GM21619 (cell line): ENCODE measurements at regions not wholly inside any gene's neighbourhood (a gene's known extent, or its start where the extent isn't known, plus 50 kb on each side); places are given as distances from the start of the nearest gene placed in this dataset.
"Not testable (repeated sequence)": the region's sequence is repeated elsewhere in the genome, so short reads cannot be mapped to it uniquely, and the experiment has no call there.

ENCODE experiments used
- ATAC-seq: cut with Tn5 transposase; IDR thresholded peaks from one replicate; pipeline ENCODE4 v1.9.1; 2021; ENCODE audit not compliant: unreplicated experiment

DNA sequence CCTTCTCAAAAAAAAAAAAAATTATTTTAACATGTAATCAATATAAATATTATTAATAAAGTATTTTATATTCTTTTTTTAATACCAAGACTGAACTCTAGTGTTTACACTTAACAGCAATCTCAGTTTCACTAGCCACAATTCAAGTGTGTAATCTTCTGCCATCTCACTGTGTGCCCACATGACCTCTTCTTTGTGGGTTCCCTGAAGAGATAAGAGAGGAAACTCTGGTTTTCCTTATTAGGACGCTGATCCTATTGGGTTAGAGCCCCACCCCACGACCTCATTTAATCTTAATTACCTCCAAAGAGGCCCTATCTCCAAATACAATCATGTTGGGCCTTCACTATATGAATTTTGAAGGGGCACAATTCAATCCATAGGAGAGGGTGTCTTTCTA, 177.6 kb downstream of the STK31 start:
- ATAC-seq, result no peak

DNA sequence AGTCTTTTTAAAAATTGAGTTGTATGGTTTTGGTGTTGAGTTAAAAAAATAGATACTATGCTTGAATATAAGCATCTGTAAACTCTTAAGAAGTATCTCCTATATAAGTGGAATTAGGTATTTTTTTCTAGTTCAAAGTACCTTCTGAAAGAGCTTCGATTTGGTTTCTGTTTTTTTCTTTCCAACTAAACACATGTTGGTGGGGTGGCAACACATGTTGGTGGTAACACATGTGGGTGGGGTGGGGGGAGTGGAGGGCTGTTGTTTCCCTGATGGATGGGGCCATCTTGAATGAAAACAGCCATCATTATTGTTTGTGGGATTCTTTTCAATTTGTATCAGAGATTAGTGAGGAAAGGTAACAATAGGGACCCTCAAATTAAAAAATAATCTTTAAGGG, 178.9 kb downstream of the STK31 start:
- ATAC-seq, result no peak

GRCh38 chr7:23889566-23889965, 179.5 kb downstream of the STK31 start:
- ATAC-seq, result no peak

- no peak for ATAC-seq
These were observed 182.0 kb downstream of the STK31 start for GRCh38 chr7:23892019-23892418.

GRCh38 chr7:23893176-23893941, 183.3 kb downstream of the STK31 start:
- no peak for ATAC-seq

DNA sequence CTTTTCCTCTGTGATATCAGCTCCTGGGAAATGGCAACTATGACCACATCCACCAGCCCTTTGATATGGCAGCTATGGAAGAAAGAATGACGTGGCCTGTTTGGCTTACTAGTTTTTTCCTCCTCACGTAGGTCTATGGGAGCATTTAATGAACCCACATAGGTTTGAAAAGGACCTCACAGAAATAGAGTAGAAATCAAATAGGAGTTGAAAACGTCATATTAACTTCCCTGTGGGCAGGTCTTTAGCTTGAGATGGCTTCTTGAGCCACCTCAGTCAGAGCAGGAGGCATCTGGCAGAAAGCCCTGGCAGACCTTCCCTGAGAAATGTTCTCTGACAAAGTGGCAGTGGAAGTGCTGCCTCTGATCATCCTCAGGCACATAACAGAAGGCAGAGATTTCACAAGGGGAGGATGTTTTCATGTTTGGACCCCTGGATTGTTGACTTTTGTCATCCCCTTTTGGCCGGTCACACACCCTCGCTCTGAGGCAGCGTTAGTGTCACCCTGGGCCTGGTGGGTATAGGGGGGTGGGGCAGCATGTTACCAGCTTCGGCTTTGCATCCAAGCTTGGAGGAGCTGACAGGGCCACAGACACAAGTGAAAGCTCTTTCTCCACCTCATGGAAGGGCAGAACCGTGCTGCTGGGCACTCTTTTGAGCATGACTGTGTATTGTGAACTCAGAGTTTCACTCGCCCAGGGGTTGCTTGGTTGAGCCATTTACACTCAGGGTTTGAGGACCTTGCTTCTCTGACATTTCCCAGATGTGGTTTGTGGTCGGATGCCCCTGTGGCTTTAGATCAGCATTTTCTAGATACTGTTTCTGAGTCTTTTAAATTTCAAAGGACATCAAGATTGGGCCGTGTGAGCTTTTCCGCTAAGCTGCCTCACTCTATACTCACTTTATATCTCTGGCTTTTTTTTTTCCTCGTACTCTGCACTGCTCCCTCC, 184.2 kb downstream of the STK31 start:
- no peak for ATAC-seq

- ATAC-seq, result no peak
These were observed 185.0 kb downstream of the STK31 start for GRCh38 chr7:23894892-23895569.

DNA sequence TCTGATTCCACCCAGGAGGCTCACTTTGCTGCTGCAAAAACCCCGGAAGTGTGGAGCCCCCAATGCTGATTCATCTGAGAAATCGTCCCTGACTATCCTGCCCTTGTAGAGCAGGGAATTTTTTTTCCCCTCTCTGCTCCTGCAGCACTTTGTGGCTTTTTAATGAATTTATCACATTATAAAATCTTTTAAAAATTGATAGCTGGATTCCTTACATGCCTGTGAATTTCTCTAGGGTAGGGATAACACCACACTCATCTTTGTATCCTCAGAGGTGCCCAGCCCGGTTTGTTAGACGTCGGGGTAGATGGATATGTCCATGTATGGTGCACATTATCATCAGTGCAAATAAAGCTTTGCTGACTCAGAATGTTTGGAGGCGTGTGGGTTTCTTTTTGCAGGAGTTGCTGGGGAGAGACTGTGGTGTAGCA, 185.7 kb downstream of the STK31 start:
- ATAC-seq, result no peak

GRCh38 chr7:23898619-23899018, 188.6 kb downstream of the STK31 start:
- no peak for ATAC-seq

- not testable (repeated sequence) for ATAC-seq
These were observed 194.9 kb downstream of the STK31 start for GRCh38 chr7:23904901-23905300.

- no peak for ATAC-seq
These were observed 197.0 kb downstream of the STK31 start for GRCh38 chr7:23907012-23907411.

GRCh38 chr7:23909426-23909825, 199.4 kb downstream of the STK31 start:
- no peak for ATAC-seq

- ATAC-seq, result no peak
These were observed 202.0 kb downstream of the STK31 start for GRCh38 chr7:23912065-23912464.

- no peak for ATAC-seq
These were observed 203.0 kb downstream of the STK31 start for GRCh38 chr7:23913016-23913415.

DNA sequence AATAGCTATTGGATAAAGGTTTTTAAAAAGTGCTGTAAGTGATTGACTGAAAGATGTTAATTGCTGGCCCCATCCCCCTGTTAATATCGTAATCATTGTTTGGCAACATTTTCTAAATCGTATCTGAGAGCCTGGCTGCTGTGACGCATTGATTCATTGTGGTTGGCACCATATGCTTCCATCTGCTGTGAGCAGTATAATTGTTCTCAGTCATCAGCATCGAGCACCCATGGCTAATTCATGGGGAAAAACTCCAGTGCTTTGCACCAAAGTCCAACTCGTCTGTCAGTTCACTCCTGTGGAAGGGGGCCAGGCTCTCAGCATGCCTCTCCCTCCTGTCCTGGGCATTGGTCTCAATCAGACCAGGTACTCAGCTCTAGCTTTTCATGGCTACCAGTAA, 205.2 kb downstream of the STK31 start:
- no peak for ATAC-seq

DNA sequence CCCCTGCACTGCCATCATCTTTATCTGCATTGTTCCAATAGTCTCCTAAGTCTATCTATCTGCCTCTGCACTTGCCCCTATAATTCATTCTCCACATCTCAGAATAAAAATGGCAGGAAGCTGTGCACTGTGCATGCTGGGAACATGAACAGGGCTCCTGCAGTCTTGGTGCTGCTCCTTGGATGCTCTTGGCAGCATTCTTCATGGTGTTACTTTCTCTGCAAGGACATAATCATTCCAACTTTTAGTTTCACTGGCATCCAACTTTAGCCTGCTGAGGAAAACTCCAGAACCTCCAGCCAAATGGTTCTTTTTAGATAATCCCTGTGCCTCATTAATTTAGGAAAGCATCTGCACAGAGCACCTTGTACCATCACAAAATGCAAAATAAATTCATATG, 208.3 kb downstream of the STK31 start:
- ATAC-seq, result no peak

DNA sequence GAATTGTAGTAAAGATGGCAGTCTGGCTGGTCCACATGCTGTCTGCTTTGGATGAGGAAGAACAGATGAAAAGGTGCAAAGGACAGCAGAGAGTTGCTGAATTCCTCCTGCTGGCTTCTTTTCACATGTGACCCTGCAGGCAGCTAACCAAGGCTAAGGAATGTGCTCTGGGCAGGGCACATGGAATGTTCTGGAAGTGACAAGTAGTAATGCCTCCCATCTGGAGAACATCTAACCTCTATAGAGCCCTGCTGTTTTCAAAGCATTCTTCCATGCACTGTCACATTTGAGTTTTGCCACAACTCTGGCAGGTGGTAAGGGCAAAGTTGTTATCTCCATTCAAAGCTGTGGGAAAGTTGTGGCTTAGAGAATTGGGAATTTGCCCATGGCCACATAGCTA, 208.8 kb downstream of the STK31 start:
- no peak for ATAC-seq

GRCh38 chr7:23925088-23925487, 215.1 kb downstream of the STK31 start:
- ATAC-seq, result no peak

- ATAC-seq, result no peak
These were observed 217.8 kb downstream of the STK31 start for GRCh38 chr7:23927709-23928417.

DNA sequence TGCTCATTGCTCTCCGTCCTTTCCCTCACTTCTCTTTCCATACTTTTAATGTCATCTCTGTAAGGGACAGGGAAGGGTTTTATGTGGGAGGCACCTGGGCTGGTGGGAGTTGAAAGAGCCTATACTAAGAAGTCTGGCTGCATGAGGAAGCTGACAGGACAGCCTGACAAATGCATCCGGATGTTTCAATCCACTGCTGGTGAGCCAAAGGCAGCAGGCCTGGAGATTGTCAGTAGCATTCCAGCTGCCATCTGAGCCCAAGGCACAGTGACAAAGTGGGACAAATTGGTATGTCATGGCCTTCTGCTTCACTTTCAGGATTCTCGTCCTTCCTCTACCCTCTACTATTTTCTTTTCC, 218.4 kb downstream of the STK31 start:
- no peak for ATAC-seq

DNA sequence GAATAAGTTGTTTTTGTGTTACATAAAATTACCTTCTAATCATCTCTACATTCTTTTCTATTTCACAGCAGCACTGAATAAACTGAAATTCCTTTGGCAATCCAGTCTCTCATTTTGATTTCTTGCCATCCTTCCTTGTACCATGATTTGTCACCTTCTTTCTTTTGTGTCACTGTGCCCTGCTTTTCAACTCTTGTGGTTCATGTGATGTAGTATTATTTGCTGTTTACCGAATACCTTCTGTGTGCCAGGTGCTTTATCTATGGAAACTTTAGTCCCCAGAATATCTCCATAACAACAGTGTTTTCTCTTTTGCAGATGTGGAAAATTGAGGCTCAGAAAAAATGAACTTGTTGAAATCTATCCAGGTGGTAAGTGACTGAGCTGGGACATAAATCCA, 220.3 kb downstream of the STK31 start:
- no peak for ATAC-seq
